Epithelial cell of esophagus (primary cell): ENCODE measurements at regions not wholly inside any gene's neighbourhood (a gene's known extent, or its start where the extent isn't known, plus 50 kb on each side); places are given as distances from the start of the nearest gene placed in this dataset.
A peak's percentile ranks its signal among the peaks of the same experiment; 100 is the strongest.

Experiments used
- DNase-seq: peaks from one replicate; pipeline ENCODE4 v3.0.0; 2010; ENCODE audit warnings: low read depth
- H3K4me3 ChIP-seq: 2 replicates; pipeline ENCODE4 v1.5.1; 2011; ENCODE audit warnings: mild to moderate bottlenecking, low read length, control low read depth
- TF ChIP-seq, protein P1 (sequence below): IDR thresholded peaks from 2 replicates; pipeline ENCODE4 v1.5.1; 2011; ENCODE audit warnings: low read depth, mild to moderate bottlenecking, low read length, control low read depth, inconsistent platforms; ENCODE audit not compliant: insufficient read depth; ENCODE audit errors: missing control alignments

DNA sequence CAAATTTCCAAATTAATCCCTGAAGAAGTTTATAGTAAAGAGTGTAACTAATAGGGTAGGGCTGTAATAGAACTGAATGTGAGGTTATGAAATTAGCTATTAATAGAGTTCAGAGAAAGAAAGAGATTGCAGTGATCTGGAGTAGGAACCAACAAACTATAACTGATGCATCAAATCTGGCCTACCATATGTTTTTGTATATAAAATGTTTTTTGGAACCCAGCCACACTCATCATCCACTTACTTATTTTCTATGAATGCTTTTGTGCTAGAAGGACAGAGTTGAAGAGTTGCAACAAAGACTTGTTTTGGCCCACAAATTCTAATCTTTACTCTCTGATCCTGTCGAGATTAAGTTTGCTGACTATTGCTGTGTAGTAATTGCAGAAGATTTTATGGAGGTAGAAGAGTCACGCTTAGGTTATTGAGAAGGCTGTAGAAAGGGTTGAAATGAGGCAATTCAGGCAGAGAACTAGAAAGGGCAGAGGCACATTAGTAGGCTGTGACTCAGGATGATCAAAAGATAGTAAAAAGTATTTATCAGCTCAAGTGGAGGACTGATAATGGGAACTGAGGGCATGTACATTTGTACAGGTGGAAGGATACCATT is 298.7 kb upstream of the EMCN start:
- DNase-seq, result peak; percentile 19
- TF ChIP-seq, protein P1, sequence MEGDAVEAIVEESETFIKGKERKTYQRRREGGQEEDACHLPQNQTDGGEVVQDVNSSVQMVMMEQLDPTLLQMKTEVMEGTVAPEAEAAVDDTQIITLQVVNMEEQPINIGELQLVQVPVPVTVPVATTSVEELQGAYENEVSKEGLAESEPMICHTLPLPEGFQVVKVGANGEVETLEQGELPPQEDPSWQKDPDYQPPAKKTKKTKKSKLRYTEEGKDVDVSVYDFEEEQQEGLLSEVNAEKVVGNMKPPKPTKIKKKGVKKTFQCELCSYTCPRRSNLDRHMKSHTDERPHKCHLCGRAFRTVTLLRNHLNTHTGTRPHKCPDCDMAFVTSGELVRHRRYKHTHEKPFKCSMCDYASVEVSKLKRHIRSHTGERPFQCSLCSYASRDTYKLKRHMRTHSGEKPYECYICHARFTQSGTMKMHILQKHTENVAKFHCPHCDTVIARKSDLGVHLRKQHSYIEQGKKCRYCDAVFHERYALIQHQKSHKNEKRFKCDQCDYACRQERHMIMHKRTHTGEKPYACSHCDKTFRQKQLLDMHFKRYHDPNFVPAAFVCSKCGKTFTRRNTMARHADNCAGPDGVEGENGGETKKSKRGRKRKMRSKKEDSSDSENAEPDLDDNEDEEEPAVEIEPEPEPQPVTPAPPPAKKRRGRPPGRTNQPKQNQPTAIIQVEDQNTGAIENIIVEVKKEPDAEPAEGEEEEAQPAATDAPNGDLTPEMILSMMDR, result no peak
- no peak overlapping the region for H3K4me3 ChIP-seq

DNA sequence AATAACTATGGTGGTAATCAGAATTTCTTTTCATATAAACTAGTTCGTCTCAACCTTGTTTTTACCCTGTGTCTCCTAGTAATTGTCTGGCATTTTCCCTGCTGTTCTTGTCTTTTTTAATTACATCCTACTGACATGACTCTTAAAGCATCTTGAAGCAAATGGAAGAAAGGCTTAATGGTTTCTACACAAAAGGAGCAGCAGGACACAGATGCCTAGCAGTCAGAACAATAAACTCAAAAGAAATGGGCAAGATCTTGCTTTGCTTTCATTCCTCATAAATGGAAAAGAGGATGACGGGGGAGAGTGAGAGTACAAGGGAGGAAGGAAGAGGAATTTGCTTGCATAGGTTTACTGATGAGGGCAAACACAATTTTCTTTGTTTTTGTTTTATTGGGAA is 293.2 kb upstream of the EMCN start:
- DNase-seq, result no peak
- TF ChIP-seq, protein P1, result no peak
- H3K4me3 ChIP-seq, result no peak overlapping the region

DNA sequence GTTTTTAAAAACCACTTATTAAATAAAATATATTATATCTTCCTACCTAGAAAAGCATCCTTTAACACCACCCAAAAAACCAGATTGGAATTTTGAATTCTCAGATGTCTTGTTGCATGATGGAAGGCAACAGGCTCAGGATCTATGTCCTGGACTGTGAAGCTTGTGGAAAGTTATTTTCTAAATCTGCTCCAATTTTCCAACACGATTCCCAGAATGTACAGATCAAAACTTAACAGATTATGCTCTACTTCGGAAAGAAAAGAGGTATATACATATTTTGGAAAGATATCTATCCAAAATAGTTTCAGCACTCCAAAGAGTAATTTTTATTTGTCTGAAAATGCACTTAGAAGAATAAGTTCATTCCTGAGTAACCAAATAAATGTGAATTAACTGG is 291.7 kb upstream of the EMCN start:
- no peak for DNase-seq
- TF ChIP-seq, protein P1, result no peak

DNA sequence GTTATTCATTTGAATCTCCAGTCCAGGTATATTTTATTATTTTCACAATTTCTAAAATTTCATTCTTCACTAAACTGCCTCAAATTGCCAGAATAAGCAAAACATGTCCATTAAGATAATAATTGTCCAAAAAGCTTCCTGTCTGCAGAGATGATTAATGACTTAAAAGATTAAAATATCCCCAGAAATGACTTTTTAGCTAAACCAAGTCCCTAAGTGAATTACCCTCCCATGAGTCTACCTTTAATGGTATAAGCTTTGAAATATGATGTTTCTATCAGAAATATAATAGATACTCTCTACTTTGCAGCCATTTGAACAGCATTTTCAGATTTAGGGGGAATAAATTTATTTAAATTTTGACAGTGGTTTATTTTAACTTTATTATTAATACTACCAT is 289.2 kb upstream of the EMCN start:
- TF ChIP-seq, protein P1, result no peak
- DNase-seq, result no peak
- H3K4me3 ChIP-seq, result no peak overlapping the region

More for the DNA sequence above, 291.7 kb upstream of the EMCN start:
- H3K4me3 ChIP-seq, result no peak overlapping the region

DNA sequence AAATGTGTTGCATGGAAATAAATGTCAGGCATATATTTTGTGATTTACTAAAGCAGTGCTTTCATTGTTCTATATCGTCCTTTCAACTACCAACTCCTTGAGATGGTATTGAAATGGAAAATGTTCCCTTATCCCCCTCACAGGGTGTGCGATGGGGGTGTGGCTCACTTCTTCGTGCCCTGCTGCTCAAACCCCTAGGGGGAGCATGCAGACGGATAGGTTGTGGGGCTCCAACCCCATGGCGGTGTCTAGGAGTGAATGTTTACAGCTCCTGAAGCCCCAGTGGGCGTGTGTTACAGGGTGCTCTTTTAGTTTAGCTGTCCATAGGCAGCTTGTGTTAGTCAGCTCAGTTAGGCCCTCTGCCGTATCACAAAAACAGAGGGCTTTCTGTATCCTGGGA is 287.7 kb upstream of the EMCN start:
- no peak for DNase-seq
- H3K4me3 ChIP-seq, result no peak overlapping the region
- TF ChIP-seq, protein P1, result no peak

DNA sequence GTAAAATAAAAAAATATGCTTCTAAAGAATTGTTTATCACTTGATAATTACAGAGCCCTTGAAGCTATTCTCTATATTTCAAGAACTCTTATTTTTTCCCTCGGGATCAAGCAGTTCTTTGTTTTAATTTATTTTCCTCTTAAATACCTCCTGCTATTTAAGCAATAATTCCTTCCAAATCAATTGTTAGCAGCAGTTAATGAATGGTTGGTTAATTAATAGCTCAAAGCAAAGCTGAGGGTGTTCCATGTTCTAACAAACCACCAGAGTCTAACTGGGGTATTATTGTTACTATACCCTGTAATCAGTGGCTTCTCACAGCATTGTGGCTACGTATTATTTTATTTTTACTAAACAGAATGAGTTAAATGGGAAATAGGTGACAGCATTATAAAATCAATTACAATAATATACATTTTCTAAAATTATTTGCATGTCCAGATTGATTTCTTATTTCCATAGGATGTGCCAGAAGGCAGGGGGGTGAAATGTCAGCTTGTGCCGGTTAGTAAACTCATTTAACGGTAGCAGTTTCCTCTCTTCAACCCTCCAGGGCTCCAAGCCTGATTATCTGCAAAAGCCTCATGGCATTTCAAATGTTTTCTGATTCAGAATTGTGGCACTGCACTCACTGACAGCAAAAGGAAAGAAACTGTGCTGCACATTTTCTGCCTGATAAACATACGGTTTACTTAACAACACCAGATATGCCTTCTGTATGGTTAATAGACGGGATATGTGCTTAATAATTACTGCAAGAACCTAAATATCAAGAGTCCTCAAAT is 286.9 kb upstream of the EMCN start:
- H3K4me3 ChIP-seq, result no peak overlapping the region
- DNase-seq, result no peak
- TF ChIP-seq, protein P1, result no peak

DNA sequence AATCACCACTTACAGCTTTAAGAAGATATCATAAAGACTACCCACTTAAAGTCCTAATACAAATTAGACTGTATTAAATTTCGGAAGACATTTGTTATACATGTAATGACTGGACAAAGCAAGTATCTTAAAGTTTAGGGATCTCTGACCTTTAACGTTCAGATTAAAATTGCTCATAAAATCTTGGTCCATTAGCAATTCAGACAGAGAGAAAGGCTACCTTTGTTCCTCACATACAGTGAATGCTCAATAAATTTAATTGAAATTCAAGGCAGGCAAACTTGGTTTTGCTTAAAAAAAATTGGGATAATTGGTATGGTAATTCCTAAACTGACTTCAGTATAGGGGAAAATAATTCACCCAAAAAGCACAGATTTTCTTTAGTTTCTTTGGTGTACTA is 285.9 kb upstream of the EMCN start:
- no peak overlapping the region for H3K4me3 ChIP-seq
- TF ChIP-seq, protein P1, result no peak
- DNase-seq, result no peak
